Right lobe of liver (tissue), 6 donors: ENCODE measurements at regions not wholly inside any gene's neighbourhood (a gene's known extent, or its start where the extent isn't known, plus 50 kb on each side); places are given as distances from the start of the nearest gene placed in this dataset.
A peak's percentile ranks its signal among the peaks of the same experiment; 100 is the strongest.

Experiments used
- ATAC-seq, 4 donors: fragments of 200-7000 bp; cut with Tn5 transposase; one replicate each; pipeline ENCODE4 v1.9.1; 2020; ENCODE audit warnings: mild to moderate bottlenecking in 4 of 4, moderate library complexity in 4 of 4
- DNase-seq, 3 donors: peaks; one replicate each; pipeline ENCODE4 v3.0.0-alpha.2; 2020
- H3K27ac ChIP-seq, 3 donors: fragments of 200-600 bp; one replicate each; pipeline ENCODE4 v1.8.0; 2022
- H3K27me3 ChIP-seq, 2 donors: fragments of 200-600 bp; one replicate each; pipeline ENCODE4 v1.8.0; 2022
- H3K36me3 ChIP-seq, 4 donors: fragments of 200-600 bp; sonication (generic) in 1 of 4; one replicate each; pipeline versions ENCODE4 v1.5.1 to v1.8.0; 2017 to 2022; ENCODE audit warnings: control low read depth in 1 of 4
- H3K4me1 ChIP-seq, 4 donors: fragments of 200-600 bp; sonication (generic) in 1 of 4; one replicate each; pipeline versions ENCODE4 v1.5.1 to v1.8.0; 2017 to 2022; ENCODE audit warnings: control low read depth in 1 of 4
- H3K4me3 ChIP-seq, 3 donors: fragments of 200-600 bp; one replicate each; pipeline ENCODE4 v1.8.0; 2022
- H3K9me3 ChIP-seq, 4 donors: fragments of 200-600 bp; sonication (generic) in 1 of 4; one replicate each; pipeline versions ENCODE4 v1.5.1 to v1.8.0; 2017 to 2022; ENCODE audit warnings: control low read depth in 1 of 4
- CTCF ChIP-seq, 4 donors: fragments of 200-600 bp in 3 of 4; fragments of 450-650 bp in 1 of 4; IDR thresholded peaks; one replicate each; pipeline versions ENCODE4 v1.5.1 to v1.8.0; 2016 to 2022; ENCODE audit warnings: antibody characterized with exemption in 4 of 4, mild to moderate bottlenecking in 2 of 4
- POLR2A ChIP-seq: fragments of 450-650 bp; IDR thresholded peaks from one replicate; pipeline ENCODE4 v1.6.1; 2017; ENCODE audit warnings: antibody characterized with exemption, mild to moderate bottlenecking
- WGBS: methylation state at CpG from one replicate; pipeline ENCODE4 v1.1.6; 2018; ENCODE audit warnings: low coverage, low lambda C conversion rate; ENCODE audit not compliant: insufficient coverage; ENCODE audit errors: missing lambda C conversion rate; 5-methylcytosine and 5-hydroxymethylcytosine counted together
- intact Hi-C, 2 donors: fragments of 100-400 bp; cut with DNase I; formaldehyde crosslinking; loops; one replicate each; pipeline versions ENCODE4 v1.11.2 to v1.14.1; 2022
- donor health status: DM: no; HTN: yes; CAD: no.
- donor health status: DM: no; HTN: no; CAD: no.
- donor health status: DM: no; HTN: no; CAD: no.
- donor health status: DM: no; HTN: yes; CAD: no.
- donor health status: DM: no; HTN: yes; CAD: no.

GRCh38 chr5:58258984-58259684, 200.8 kb downstream of the PLK2 start:
- DNase-seq = no peak
- TF ChIP-seq CTCF (IDR thresholded peaks at IDR 0.05) = no peak
- Histone ChIP-seq H3K27me3 (no peaks in the 10 kb centered on the region), H3K4me3 (no peak overlapping the region), H3K36me3 (no peaks in the 10 kb centered on the region), H3K27ac (no peak overlapping the region), H3K9me3 (no peaks in the 10 kb centered on the region), H3K4me1 (no peaks in the 10 kb centered on the region)
- intact Hi-C loops = no loop called here
- ATAC-seq = no peak

GRCh38 chr5:58255970-58256369, 203.9 kb downstream of the PLK2 start:
- Histone ChIP-seq H3K4me3 (no peak overlapping the region), H3K36me3 (no peaks in the 10 kb centered on the region), H3K4me1 (no peaks in the 10 kb centered on the region), H3K27me3 (no peaks in the 10 kb centered on the region), H3K9me3 (no peaks in the 10 kb centered on the region), H3K27ac (no peak overlapping the region)
- no peak for ATAC-seq
- WGBS = 81% methylated on average over 2 of the region's 2 CpGs
- intact Hi-C loops = no loop called here
- DNase-seq = no peak
- TF ChIP-seq POLR2A (no peak), CTCF (IDR thresholded peaks at IDR 0.05) (no peak)

- ATAC-seq (no peak), DNase-seq (no peak)
- no peak overlapping the region for H3K27ac ChIP-seq
- no peaks in the 10 kb centered on the region for H3K27me3 ChIP-seq
- H3K9me3 ChIP-seq = no peaks in the 10 kb centered on the region
- TF ChIP-seq CTCF (IDR thresholded peaks at IDR 0.05) (no peak), POLR2A (no peak)
- no peaks in the 10 kb centered on the region for H3K4me1 ChIP-seq
- H3K36me3 ChIP-seq = no peaks in the 10 kb centered on the region
- intact Hi-C loops = no loop called here
- no peak overlapping the region for H3K4me3 ChIP-seq
- 86% methylated on average over 1 of the region's 1 CpG for WGBS
Observed at GRCh38 chr5:58255386-58255785, 204.5 kb downstream of the PLK2 start.

GRCh38 chr5:58248221-58248620, 211.7 kb downstream of the PLK2 start:
- Histone ChIP-seq H3K27ac (no peak overlapping the region), H3K27me3 (no peaks in the 10 kb centered on the region), H3K36me3 (no peaks in the 10 kb centered on the region), H3K4me3 (no peak overlapping the region), H3K4me1 (no peaks in the 10 kb centered on the region), H3K9me3 (no peaks in the 10 kb centered on the region)
- intact Hi-C loops = no loop called here
- ATAC-seq (no peak), DNase-seq (no peak)
- no peak for TF ChIP-seq CTCF (IDR thresholded peaks at IDR 0.05)
- TF ChIP-seq POLR2A = no peak
- 75% methylated on average over 1 of the region's 1 CpG for WGBS

- no peaks in the 10 kb centered on the region for H3K27me3 ChIP-seq
- 12% methylated on average over 3 of the region's 3 CpGs for WGBS
Observed at GRCh38 chr5:58246461-58246944, 213.4 kb downstream of the PLK2 start.

More at GRCh38 chr5:58246461-58246944, 213.4 kb downstream of the PLK2 start:
- Histone ChIP-seq H3K36me3 (no peaks in the 10 kb centered on the region), H3K4me1 (no peaks in the 10 kb centered on the region), H3K9me3 (no peaks in the 10 kb centered on the region), H3K4me3 (no peak overlapping the region), H3K27ac (no peak overlapping the region)
- ATAC-seq (peak in 1 of 4 donors; percentile 36), DNase-seq (no peak)
- intact Hi-C loops = no loop called here
- no peak for TF ChIP-seq POLR2A
- no peak for TF ChIP-seq CTCF (IDR thresholded peaks at IDR 0.05)
